Activated naive CD8-positive, alpha-beta T cell treated with anti-CD3 and anti-CD28 coated beads, Interleukin-2, amount 50 U/mL, for 24 hours (primary cell): ENCODE measurements at regions not wholly inside any gene's neighbourhood (a gene's known extent, or its start where the extent isn't known, plus 50 kb on each side); places are given as distances from the start of the nearest gene placed in this dataset.

Source experiments
- ATAC-seq: fragments of 150-1000 bp; cut with Tn5 transposase; one replicate; pipeline ENCODE4 v1.10.0; 2021
- DNase-seq: peaks from one replicate; pipeline ENCODE4 v3.0.0; 2021
- H3K27ac Mint-ChIP-seq: one replicate; pipeline ENCODE4 v1.8.0; 2021; ENCODE audit warnings: mild to moderate bottlenecking, mixed read lengths
- H3K27me3 Mint-ChIP-seq: one replicate; pipeline ENCODE4 v1.8.0; 2021; ENCODE audit warnings: mixed read lengths
- H3K36me3 Mint-ChIP-seq: one replicate; pipeline ENCODE4 v1.8.0; 2021; ENCODE audit warnings: low read depth, mixed read lengths
- H3K4me1 Mint-ChIP-seq: one replicate; pipeline ENCODE4 v1.8.0; 2021; ENCODE audit warnings: mixed read lengths
- H3K4me3 Mint-ChIP-seq: one replicate; pipeline ENCODE4 v1.8.0; 2021; ENCODE audit warnings: mild to moderate bottlenecking, moderate library complexity, mixed read lengths
- H3K9me3 Mint-ChIP-seq: one replicate; pipeline ENCODE4 v1.8.0; 2021; ENCODE audit warnings: mixed read lengths

- Mint-ChIP-seq H3K36me3 (no peaks in the 10 kb centered on the region), H3K4me1 (peaks cover 10% of the 10 kb centered on the region), H3K4me3 (no peak overlapping the region), H3K27me3 (peaks cover 3% of the 10 kb centered on the region), H3K27ac (no peak overlapping the region), H3K9me3 (peaks cover 16% of the 10 kb centered on the region)
- DNase-seq (no peak), ATAC-seq (no peak)
These were observed 403.8 kb upstream of the ID2 start for GRCh38 chr2:8277921-8278571.

DNA sequence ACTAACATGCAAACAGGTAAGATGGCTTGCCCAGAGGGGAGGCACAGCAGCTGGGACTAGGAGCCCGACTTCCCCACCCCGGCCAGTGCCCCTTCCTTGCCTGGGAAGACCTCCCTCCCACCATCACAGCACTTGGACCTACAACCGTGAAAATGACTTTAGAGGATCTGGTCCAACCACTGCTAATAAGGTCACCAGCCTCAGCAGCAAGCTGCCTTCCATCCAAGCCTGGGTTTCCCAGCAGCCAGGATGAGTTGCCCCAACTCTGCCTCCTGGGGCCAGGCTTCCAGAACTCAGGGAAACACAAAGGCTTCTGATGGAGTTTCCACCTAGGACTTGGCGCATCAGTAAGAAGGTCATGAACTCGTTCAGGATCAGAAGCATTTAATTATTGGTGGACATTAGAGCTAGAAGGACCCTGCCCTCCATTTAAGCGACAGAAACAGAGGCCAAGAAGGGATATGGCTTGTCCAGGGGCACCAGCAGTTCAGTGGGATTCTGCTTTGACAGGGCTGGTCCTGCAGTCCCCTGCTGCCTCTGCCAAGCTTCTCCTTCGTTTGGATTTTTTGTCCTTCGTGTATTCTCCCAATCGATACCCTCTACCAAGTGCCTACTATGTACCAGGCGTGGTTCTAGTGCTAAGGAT is 403.0 kb upstream of the ID2 start:
- no peak overlapping the region for H3K27ac Mint-ChIP-seq
- peaks cover 8% of the 10 kb centered on the region for H3K4me1 Mint-ChIP-seq
- H3K9me3 Mint-ChIP-seq: peaks cover 16% of the 10 kb centered on the region
- ATAC-seq: no peak
- no peaks in the 10 kb centered on the region for H3K36me3 Mint-ChIP-seq
- DNase-seq: no peak
- peaks cover 3% of the 10 kb centered on the region for H3K27me3 Mint-ChIP-seq
- H3K4me3 Mint-ChIP-seq: no peak overlapping the region

DNA sequence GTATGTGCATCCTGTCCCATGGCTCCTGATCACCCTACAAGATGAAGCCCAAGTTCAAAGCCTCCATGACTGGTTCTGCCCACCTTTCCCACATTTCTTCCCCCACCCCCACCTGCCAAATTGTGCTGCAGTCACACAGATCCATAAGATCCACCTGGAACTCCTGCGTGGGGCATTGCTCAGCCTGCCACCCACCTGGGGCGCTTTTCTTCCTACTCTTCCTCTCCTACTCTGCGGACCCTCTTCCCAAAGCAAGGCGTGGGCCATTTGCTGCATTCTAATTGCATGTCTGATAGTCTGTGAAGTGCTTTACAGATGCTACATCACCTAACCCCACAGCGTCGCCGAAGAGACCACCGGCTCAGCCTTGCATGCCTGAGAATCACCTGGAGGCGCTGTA is 402.4 kb upstream of the ID2 start:
- DNase-seq (no peak), ATAC-seq (no peak)
- Mint-ChIP-seq H3K36me3 (no peaks in the 10 kb centered on the region), H3K27ac (no peak overlapping the region), H3K4me3 (no peak overlapping the region), H3K9me3 (peaks cover 16% of the 10 kb centered on the region), H3K27me3 (peaks cover 3% of the 10 kb centered on the region), H3K4me1 (peaks cover 8% of the 10 kb centered on the region)

DNA sequence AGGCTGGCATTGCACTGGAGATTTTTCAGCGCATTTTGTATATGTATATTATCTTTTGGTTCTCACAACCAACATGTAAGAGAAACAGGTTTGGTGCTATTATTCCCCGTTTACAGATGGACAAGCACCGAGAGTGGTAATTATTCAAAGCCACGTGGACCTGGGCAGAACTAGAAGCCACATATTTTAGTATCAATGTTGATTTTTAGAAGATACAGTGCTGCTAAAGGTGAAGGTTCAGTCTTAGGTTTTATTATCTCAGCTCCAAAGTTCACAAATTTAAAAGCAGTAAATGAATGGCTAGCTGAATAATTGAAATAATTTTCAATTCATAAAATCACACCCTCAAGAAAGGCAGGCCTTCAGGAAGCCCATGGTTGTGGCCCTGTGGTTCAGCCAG is 400.6 kb upstream of the ID2 start:
- no peaks in the 10 kb centered on the region for H3K36me3 Mint-ChIP-seq
- no peak for ATAC-seq
- no peak for DNase-seq
- H3K27ac Mint-ChIP-seq: no peak overlapping the region
- H3K9me3 Mint-ChIP-seq: peaks cover 6% of the 10 kb centered on the region
- H3K4me1 Mint-ChIP-seq: peaks cover 8% of the 10 kb centered on the region
- H3K27me3 Mint-ChIP-seq: peaks cover 2% of the 10 kb centered on the region
- H3K4me3 Mint-ChIP-seq: peak overlapping the region; percentile 67

DNA sequence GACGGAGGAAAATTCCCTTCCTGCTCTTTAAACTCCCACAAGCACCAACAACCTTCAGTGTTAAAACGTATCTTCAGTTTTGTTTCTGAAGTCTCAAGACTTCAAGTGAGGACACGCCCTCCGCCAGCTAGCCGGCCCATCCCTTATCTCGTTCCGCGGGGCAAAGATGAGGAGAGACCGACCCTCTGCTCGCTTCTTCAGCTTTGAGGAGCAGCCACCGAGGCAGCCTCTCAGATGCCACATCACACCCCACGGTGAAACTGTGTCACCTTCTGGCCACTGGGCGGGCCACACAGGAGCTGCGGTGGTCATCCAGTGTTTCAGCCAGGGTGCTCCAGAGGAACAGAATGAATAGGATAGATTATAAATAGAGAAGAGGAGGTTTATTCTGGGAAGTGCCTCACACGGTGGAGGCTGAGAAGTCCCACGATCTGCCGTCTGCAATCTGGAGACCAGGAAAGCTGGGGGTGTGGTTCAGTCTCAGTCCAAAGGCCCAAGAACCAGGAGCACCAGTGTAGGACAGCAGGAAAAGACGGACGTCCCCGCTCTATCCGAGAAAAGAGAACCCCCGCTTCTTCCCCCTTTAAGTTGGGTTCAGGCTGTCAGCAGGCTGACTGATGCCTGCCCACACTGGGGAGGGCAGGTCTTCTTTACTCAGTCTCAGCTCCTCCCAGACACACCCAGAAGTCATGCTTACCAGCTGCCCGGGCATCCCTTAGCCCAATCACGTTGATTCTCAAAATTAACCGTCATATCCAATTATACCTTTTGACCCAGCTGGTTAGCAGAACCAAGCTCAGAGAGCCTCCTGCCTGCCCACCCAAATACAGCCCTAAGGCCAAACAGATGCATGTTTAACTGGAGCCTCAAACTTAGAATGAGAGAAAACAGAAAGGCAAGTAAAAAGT is 399.7 kb upstream of the ID2 start:
- peaks cover 8% of the 10 kb centered on the region for H3K4me1 Mint-ChIP-seq
- DNase-seq (no peak), ATAC-seq (peak; percentile 65)
- peak overlapping the region; percentile 67 for H3K4me3 Mint-ChIP-seq
- H3K36me3 Mint-ChIP-seq: no peaks in the 10 kb centered on the region
- H3K9me3 Mint-ChIP-seq: no peaks in the 10 kb centered on the region
- H3K27me3 Mint-ChIP-seq: peaks cover 2% of the 10 kb centered on the region
- H3K27ac Mint-ChIP-seq: peak overlapping the region; percentile 13

DNA sequence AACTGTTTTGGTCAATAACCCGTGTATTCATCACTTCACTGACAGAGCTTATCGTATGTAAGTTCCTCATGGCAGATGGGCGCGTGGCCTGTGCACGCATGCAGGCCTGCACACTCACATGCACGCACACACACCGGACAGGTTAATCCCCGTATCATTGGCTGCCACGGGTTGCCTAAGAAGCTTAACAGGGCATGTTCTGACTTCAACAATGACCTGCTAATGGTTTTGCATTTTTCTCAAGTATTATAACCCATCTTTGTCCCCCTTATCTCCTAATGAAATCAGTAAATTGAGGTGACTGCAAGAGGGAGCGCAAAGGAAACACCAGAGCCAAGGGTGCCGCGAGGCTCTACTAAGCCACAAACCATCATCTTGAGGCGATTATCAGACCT is 399.0 kb upstream of the ID2 start:
- DNase-seq (no peak), ATAC-seq (no peak)
- H3K27ac Mint-ChIP-seq: peak overlapping the region; percentile 13
- peaks cover 7% of the 10 kb centered on the region for H3K27me3 Mint-ChIP-seq
- peaks cover 8% of the 10 kb centered on the region for H3K4me1 Mint-ChIP-seq
- no peak overlapping the region for H3K4me3 Mint-ChIP-seq
- peaks cover 4% of the 10 kb centered on the region for H3K36me3 Mint-ChIP-seq
- peaks cover 5% of the 10 kb centered on the region for H3K9me3 Mint-ChIP-seq

DNA sequence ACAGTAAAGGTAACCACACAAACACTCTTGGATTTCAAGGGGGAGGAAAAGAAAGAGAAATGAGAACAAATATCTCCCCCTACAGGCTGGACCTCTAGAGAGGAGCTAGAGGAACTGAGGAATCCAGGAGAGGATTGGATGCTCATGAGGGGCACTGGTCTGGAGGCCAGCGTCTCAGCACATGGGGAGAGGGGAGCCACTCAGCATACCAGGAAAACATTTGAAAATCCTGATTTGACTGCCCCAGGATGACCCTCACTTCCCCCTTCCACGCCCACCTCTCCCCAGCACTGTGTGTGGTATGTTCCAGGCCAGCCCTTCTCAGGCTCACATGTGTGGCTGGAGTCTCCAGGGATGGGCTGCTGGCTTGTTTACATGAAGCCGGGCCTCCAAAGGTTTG is 396.8 kb upstream of the ID2 start:
- H3K36me3 Mint-ChIP-seq: peaks cover 13% of the 10 kb centered on the region
- no peak overlapping the region for H3K4me3 Mint-ChIP-seq
- no peak overlapping the region for H3K27ac Mint-ChIP-seq
- H3K9me3 Mint-ChIP-seq: peaks cover 19% of the 10 kb centered on the region
- no peak for DNase-seq
- H3K4me1 Mint-ChIP-seq: peaks cover 14% of the 10 kb centered on the region
- peaks cover 7% of the 10 kb centered on the region for H3K27me3 Mint-ChIP-seq
- ATAC-seq: no peak

DNA sequence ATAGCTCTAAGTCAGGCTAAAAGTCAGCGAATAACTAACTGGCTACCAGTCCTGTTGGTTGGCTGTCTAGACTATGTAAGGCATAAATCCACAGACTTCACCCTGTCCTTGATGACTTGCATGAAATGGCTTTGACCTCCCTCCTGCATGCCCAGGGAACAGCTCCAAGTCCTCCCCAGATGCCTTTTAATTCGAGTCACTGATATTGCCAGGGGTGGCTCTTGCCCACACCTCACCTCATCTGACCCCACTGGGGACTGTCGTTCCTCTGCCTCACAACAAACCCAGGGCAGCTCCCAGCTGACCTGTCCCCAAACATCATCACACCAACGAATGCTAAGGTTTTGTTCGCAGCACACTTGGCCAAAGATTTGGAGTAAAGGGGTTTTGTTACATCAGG is 396.0 kb upstream of the ID2 start:
- DNase-seq (no peak), ATAC-seq (no peak)
- no peak overlapping the region for H3K27ac Mint-ChIP-seq
- no peak overlapping the region for H3K4me3 Mint-ChIP-seq
- peaks cover 19% of the 10 kb centered on the region for H3K9me3 Mint-ChIP-seq
- H3K36me3 Mint-ChIP-seq: peaks cover 13% of the 10 kb centered on the region
- peaks cover 7% of the 10 kb centered on the region for H3K27me3 Mint-ChIP-seq
- H3K4me1 Mint-ChIP-seq: peaks cover 14% of the 10 kb centered on the region

DNA sequence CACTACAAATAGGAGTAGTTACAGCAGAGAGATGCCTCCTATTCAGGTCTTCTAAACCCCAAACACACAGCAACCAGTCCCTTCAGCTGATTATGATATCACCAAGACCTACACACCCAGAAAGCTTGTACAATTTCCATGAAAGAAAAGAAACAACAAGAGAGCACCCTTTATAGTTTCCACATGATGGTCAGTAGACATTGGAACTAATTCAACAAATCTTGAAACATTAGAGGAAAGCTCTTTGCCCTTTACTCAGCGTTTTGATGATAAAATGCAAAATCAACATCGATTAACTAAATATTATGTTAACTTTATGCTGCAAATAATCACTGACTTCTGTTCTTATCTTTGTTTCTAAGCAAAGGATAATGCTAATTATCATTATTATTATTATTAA is 393.6 kb upstream of the ID2 start:
- peaks cover 19% of the 10 kb centered on the region for H3K4me1 Mint-ChIP-seq
- peaks cover 13% of the 10 kb centered on the region for H3K36me3 Mint-ChIP-seq
- no peak for ATAC-seq
- no peak overlapping the region for H3K27ac Mint-ChIP-seq
- peaks cover 17% of the 10 kb centered on the region for H3K27me3 Mint-ChIP-seq
- no peak for DNase-seq
- no peak overlapping the region for H3K4me3 Mint-ChIP-seq
- peaks cover 19% of the 10 kb centered on the region for H3K9me3 Mint-ChIP-seq

DNA sequence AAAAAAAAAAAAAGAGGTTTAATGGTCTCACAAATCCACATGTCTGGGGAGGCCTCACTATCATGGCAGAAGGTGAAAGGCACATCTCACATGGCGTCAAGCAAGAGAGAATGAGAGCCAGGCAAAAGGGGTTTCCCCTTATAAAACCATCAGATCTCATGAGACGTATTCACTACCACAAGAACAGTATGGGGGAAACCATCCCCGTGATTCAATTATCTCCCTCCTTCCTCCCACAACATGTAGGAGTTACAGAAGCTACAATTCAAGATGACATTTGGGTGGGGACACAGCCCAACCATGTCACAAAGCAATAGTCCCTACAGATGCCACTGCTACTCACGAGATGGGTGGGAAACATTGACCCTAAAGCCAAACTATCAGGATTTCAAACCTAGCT is 392.7 kb upstream of the ID2 start:
- H3K4me1 Mint-ChIP-seq: peaks cover 19% of the 10 kb centered on the region
- peaks cover 19% of the 10 kb centered on the region for H3K9me3 Mint-ChIP-seq
- no peak for DNase-seq
- peak overlapping the region; percentile 83 for H3K27ac Mint-ChIP-seq
- H3K27me3 Mint-ChIP-seq: peaks cover 18% of the 10 kb centered on the region
- no peak overlapping the region for H3K4me3 Mint-ChIP-seq
- H3K36me3 Mint-ChIP-seq: peaks cover 13% of the 10 kb centered on the region
- ATAC-seq: peak; percentile 92

DNA sequence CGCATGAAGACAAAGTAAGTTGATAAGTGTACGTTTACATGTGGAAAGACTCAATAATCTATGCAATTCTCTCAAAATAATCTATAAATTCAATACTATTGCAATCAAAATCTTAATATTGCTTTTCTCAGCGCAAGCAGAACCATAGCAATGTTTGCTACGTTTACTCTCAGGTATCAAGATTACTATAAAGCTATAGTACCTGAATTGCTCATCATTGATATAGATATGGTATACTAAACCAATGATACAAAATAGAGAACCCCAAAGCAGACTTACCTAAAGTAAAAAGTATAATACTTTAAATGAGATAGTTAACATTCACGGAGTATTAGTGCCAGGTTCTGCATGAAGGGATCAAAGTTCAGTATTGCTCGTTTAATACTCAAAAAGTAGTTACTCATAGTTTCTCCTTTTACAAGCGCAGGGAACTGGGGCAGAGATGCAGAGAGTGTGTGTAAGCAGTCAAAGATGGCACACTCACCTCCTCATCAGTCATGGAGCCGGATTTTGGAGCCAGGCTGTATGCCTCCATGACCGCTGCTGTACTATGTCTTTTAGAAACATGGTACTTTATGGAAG is 391.0 kb upstream of the ID2 start:
- DNase-seq: no peak
- peaks cover 13% of the 10 kb centered on the region for H3K36me3 Mint-ChIP-seq
- H3K4me1 Mint-ChIP-seq: peaks cover 22% of the 10 kb centered on the region
- no peak overlapping the region for H3K27ac Mint-ChIP-seq
- H3K4me3 Mint-ChIP-seq: no peak overlapping the region
- peaks cover 20% of the 10 kb centered on the region for H3K27me3 Mint-ChIP-seq
- no peak for ATAC-seq
- H3K9me3 Mint-ChIP-seq: peaks cover 19% of the 10 kb centered on the region

GRCh38 chr2:8296306-8296705 is 385.6 kb upstream of the ID2 start:
- Mint-ChIP-seq H3K9me3 (peaks cover 4% of the 10 kb centered on the region), H3K4me3 (no peak overlapping the region), H3K27me3 (peaks cover 11% of the 10 kb centered on the region), H3K36me3 (no peaks in the 10 kb centered on the region), H3K27ac (peak overlapping the region; percentile 36), H3K4me1 (peaks cover 45% of the 10 kb centered on the region)
- ATAC-seq (peak; percentile 91), DNase-seq (no peak)

- H3K27ac Mint-ChIP-seq: no peak overlapping the region
- no peak overlapping the region for H3K4me3 Mint-ChIP-seq
- H3K4me1 Mint-ChIP-seq: peaks cover 53% of the 10 kb centered on the region
- peaks cover 3% of the 10 kb centered on the region for H3K27me3 Mint-ChIP-seq
- DNase-seq (no peak), ATAC-seq (no peak)
- H3K9me3 Mint-ChIP-seq: peaks cover 4% of the 10 kb centered on the region
- no peaks in the 10 kb centered on the region for H3K36me3 Mint-ChIP-seq
These were observed 384.3 kb upstream of the ID2 start for GRCh38 chr2:8297376-8298231.

- no peak for ATAC-seq
- H3K9me3 Mint-ChIP-seq: peaks cover 11% of the 10 kb centered on the region
- H3K27ac Mint-ChIP-seq: no peak overlapping the region
- no peak overlapping the region for H3K4me3 Mint-ChIP-seq
- peaks cover 65% of the 10 kb centered on the region for H3K4me1 Mint-ChIP-seq
- H3K36me3 Mint-ChIP-seq: peaks cover 5% of the 10 kb centered on the region
- DNase-seq: no peak
- H3K27me3 Mint-ChIP-seq: peaks cover 7% of the 10 kb centered on the region
These were observed 383.1 kb upstream of the ID2 start for GRCh38 chr2:8298783-8299182.
